ENCODE measurements at regions not wholly inside any gene's neighbourhood (a gene's known extent, or its start where the extent isn't known, plus 50 kb on each side); places are given as distances from the start of the nearest gene placed in this dataset.
"Not testable (repeated sequence)": the region's sequence is repeated elsewhere in the genome, so short reads cannot be mapped to it uniquely, and the experiment has no call there.

DNA sequence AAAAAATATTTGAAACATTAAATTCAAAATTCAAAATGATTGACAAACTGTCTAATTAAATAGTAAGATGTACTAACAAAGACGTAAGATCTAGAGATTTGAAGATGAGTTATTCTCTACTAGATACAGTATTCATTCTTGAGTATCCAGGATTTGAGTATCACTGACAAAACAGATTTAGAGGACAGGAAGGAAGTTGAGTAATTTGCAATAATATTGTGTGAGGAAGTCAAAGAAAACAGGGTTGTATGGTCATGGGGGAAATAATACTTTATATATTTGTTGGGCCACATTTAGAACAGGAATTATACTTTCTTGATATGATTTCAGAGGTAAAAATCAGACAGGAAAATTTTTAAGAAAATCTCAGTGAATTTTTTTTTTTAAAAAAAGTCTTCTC lies 393.1 kb upstream of the CDIN1 start:
- DNase-seq (ENCODE audit: insufficient read length, low spot score) = no peak
- no peak for FAIRE-seq

DNA sequence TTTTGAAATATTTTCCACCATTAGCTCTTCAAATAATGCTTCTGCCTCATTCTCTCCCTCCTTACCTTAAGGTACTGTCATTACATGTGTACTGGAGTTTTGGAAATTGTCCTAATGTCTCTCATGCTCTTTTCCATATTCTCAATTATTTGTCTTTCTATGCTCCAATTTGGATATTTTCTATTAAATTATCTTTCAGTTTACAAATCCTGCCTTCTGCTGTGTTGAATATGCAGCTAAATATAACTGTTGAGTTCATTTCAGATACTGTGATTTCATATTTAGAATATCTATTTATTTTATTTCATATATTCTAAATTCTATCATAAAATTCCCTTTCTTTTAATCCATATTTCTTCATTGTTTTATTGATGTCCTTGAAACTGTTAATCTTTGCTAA lies 388.0 kb upstream of the CDIN1 start:
- FAIRE-seq = no peak
- DNase-seq (ENCODE audit: insufficient read length, low spot score) = no peak

- FAIRE-seq = not testable (repeated sequence)
Observed at GRCh38 chr15:36195361-36196007, 383.9 kb upstream of the CDIN1 start.

DNA sequence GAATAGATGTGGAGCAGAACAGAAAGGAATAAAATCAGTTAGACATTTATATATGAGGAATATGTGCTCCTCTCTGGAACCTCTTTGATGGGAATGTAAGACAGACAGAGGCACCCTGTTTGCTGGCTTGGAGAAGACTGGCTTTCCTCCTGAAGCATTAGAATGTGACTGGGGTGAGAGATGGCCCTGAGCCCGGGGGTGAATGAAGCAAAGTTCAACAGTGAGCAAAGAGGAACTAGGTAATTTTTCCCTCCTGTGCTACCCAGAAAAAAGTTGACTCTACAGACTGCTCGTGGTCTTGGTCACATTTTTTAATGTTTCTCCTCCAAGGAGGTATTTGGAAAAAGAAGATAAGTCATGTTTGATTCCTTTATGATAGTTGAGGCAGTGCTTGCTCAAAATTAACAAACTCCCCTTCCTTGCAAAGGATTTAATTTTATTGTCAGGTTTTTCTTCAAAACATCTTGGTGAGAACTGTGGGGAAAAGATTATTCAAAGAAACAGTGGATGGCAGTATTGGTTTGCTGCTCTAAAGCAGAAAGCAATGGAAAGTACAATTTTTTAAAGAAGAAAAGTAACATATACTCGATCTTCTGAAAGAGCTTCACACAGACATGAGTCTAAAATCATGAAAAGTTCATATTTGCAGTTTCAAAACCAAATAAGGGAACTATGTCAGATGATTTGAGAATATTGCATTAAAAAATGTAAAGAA lies 370.4 kb upstream of the CDIN1 start:
- DNase-seq (ENCODE audit: insufficient read length, low spot score) (no peak), FAIRE-seq (no peak)

More at GRCh38 chr15:36195361-36196007, 383.9 kb upstream of the CDIN1 start:
- DNase-seq (ENCODE audit: insufficient read length, low spot score) = not testable (repeated sequence)

- FAIRE-seq (no peak), DNase-seq (ENCODE audit: insufficient read length, low spot score) (no peak)
Observed at GRCh38 chr15:36210426-36210825, 369.0 kb upstream of the CDIN1 start.

- FAIRE-seq = no peak
- DNase-seq (ENCODE audit: insufficient read length, low spot score) = no peak
Observed at GRCh38 chr15:36218322-36218721, 361.1 kb upstream of the CDIN1 start.

DNA sequence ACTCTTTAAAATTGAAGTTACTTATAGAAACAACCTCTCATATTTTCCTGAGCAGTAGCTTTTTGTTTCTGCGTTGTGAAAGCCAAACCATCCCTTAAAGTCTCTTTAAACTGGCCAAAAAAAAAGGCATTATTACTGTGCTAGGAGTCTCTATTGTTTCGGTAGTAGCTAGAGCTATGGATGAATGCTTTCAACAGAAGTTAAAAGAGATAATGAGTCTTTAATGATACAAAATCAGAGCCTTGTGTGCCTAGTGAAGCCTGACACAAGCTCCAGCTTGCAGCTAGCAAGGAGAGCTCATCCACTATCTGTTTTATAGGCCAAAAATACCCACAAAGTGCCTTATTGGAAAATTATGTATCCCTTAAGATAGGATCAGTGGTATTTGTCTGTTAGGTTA lies 360.4 kb upstream of the CDIN1 start:
- no peak for DNase-seq (ENCODE audit: insufficient read length, low spot score)
- FAIRE-seq = no peak

- no peak for FAIRE-seq
- no peak for DNase-seq (ENCODE audit: insufficient read length, low spot score)
Observed at GRCh38 chr15:36221992-36222391, 357.4 kb upstream of the CDIN1 start.

DNA sequence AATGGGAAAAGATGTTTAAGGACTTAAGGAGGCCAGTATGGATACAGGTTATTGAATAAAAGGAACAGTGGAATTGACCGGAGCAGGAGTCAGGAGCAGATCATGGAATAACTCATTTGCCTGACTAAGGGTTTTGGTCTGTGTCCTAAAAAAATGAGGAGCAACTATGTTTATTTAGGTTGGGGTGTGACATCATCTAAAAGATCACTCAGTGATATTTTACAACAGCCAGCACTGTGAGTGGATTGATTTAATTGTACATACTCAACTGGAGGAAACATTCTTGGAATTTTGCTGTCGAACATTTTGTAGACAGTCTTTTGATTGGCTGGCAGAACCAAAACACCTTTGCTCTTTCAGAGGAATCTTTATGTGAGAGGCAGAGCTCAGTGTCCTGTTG lies 348.6 kb upstream of the CDIN1 start:
- DNase-seq (ENCODE audit: insufficient read length, low spot score) = no peak
- no peak for FAIRE-seq

- FAIRE-seq (no peak), DNase-seq (ENCODE audit: insufficient read length, low spot score) (no peak)
Observed at GRCh38 chr15:36232491-36232890, 346.9 kb upstream of the CDIN1 start.

- no peak for FAIRE-seq
- DNase-seq (ENCODE audit: insufficient read length, low spot score) = no peak
Observed at GRCh38 chr15:36234743-36235142, 344.7 kb upstream of the CDIN1 start.

DNA sequence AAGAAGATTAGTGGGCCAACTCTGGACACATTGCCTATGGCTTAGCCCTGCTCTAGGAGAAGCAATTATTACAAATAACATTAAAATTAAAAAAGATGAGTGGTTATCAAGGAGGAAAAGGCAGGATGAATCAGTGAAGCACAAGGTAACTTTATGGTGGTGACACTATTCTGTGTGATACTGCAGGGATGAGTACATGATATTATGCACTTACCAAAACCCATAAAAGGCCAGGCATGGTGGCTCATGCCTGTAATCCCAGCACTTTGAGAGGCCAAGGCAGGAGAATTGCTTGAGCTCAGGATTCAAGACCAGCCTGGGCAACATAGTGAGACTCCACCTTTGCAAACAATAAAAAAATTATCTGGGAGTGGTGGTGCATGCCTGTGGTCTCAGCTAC lies 344.3 kb upstream of the CDIN1 start:
- DNase-seq (ENCODE audit: insufficient read length, low spot score) (no peak), FAIRE-seq (no peak)

DNA sequence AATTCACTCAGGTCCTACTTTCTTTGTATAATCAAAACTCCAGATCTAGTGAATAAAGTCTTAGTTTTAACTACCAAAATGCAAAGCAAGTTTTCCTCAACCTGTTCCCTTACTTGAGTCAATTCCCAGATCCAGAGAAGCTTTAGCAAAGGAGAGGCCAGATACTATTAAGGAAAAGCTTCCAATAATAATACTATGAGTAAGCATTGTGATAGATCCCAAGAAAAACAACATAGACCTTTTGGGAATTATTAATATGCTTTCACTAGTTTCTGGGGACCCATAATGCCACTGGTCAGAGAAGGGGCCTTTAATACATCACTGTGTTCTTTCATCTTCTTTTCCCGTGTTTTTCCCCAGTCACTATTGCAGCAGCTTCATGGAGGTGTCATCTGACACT lies 339.9 kb upstream of the CDIN1 start:
- FAIRE-seq (no peak), DNase-seq (ENCODE audit: insufficient read length, low spot score) (no peak)

DNA sequence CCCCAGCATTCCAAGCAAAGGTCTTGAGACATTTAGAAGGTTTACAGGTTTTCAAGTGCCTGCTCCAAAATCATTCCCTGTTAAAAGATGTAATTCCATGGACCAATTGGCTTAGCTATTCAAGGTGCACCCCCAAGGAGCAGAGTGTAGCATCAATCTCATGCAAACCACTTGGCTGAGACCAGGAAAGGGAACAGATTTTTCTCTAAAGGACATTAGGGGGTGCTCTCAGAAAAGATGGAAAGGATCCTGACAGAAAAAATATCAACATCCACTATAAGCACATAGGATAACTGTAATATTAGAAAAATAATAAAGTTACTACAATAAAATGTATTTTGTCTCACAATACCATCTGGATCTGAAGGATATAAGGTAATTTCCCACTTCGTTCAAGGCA lies 328.0 kb upstream of the CDIN1 start:
- FAIRE-seq = no peak
- DNase-seq (ENCODE audit: insufficient read length, low spot score) = no peak

DNA sequence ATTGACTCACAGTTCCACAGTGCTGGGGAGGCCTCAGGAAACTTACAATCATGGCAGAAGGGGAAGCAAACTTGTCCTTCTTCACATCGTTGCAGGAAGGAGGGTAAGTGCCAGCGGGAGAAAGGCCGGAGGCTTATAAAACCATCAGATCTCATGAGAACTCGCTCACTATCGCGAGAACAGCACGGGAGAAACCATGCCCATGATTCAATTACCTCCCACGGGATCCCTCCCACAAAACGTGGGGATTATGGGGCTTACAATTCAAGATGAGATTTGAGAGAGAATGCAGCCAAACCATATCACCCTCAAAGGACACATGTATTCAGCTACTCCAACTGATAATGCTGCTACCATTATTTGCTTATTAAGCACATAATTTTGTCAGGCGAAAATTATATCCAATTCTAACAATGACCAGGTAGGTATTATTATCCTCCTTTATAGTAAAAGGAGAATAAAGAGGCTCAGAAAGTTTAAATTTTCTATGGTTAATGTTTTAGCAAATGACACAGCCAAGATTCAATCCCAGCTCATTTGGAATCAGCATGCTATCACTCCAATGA lies 327.2 kb upstream of the CDIN1 start:
- FAIRE-seq = no peak
- no peak for DNase-seq (ENCODE audit: insufficient read length, low spot score)

- FAIRE-seq = no peak
Observed at GRCh38 chr15:36254426-36254825, 325.0 kb upstream of the CDIN1 start.

DNA sequence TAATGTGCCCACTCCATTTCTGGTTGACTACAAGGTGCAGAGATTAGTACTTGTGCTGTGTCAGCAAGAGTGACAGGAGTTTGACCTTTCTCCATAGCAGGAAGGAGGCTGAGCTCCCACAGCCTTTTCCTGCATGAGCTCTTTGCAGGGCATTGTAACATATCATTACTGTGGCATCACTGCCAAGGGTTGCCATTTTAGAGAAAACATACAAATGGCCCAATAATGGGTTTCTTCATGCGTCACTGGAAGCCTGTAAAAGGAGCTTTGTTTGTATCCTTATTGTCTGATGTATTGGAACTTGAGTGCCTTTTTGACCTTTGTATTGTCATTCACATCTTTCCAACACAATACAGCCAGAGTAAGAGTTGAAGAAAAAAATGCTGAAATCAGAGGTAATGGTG lies 323.0 kb upstream of the CDIN1 start:
- DNase-seq (ENCODE audit: insufficient read length, low spot score) (no peak), FAIRE-seq (no peak)

More at GRCh38 chr15:36254426-36254825, 325.0 kb upstream of the CDIN1 start:
- DNase-seq (ENCODE audit: insufficient read length, low spot score) = no peak

DNA sequence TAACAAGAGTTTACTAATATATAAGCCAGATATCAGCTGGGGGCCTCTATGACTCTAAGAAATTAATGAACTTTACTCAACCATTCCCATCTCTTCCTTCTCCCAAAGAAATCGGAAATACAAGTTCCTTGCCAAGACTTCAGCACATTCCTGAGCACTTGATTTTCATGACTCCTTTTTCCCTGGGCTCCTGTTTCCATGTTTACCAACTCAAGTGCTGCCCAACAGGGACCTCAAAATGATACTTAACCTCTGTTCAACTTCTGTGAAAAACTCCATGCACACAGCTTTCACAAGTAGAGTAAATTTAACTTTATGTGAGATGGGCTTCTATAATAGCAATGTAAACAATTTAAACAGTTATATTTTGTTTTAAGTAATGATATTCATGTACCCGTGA lies 315.8 kb upstream of the CDIN1 start:
- DNase-seq (ENCODE audit: insufficient read length, low spot score) = no peak
- FAIRE-seq = no peak

GRCh38 chr15:36265422-36265821 lies 314.0 kb upstream of the CDIN1 start:
- DNase-seq (ENCODE audit: insufficient read length, low spot score) (no peak), FAIRE-seq (no peak)

DNA sequence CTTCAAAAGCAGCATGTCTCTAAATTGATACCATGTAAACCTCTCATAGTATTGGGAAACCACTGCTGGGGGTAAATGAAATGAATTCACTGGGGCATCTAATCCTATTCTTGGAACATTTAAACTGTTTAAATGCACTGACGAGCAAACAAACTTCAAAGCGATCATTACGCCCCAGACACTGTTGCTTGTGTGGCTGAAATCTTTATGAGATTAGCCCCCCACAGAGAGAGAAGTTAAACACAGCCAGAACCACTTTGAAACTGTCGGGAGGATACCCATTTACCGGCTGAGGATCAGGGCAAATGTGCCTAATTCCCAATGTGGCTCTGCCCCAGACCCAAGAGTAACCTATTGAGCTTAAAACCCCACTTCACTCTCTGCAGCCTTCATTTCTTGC lies 308.4 kb upstream of the CDIN1 start:
- FAIRE-seq (no peak), DNase-seq (ENCODE audit: insufficient read length, low spot score) (no peak)

DNA sequence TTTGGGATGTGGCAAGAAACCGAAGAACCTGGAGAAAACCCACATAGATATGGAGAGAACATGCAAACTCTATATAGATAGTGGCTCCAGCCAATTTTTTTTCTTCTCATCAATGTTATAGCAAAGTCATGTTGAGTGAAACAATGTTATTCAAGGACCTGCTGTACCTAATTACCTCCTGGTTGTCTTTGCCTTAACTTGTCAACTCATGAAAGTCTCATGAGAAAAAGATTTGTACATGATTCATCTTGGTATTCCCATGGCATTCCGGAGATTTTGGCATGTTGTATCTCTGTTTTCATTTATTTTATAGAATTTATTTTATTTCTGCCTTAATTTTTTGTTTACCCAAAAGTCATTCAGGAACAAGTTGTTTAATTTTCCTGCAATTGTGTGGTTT lies 303.8 kb upstream of the CDIN1 start:
- FAIRE-seq (no peak), DNase-seq (ENCODE audit: insufficient read length, low spot score) (no peak)

DNA sequence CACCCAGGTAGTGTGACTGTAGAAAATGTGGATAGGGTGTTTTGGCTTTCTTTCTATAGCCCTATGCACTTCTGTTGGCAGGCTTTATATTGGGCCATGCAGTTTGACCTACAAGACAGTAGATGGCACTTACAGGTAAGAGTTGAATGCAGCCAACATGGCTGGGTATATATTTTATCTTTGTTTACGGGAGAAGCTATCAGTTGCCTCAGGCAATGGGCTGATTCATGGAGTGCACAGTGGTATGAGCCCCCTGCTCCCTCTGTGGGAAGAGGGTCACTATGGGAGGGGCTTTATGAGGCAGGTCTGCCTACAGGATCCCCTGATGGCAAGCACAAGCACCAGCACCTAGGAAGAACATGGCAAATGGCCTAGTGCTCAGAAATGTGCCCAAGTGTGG lies 301.2 kb upstream of the CDIN1 start:
- FAIRE-seq = no peak
- DNase-seq (ENCODE audit: insufficient read length, low spot score) = no peak

All from GM19239 (cell line).